ENCODE measurements at regions not wholly inside any gene's neighbourhood (a gene's known extent, or its start where the extent isn't known, plus 50 kb on each side); places are given as distances from the start of the nearest gene placed in this dataset.

DNA sequence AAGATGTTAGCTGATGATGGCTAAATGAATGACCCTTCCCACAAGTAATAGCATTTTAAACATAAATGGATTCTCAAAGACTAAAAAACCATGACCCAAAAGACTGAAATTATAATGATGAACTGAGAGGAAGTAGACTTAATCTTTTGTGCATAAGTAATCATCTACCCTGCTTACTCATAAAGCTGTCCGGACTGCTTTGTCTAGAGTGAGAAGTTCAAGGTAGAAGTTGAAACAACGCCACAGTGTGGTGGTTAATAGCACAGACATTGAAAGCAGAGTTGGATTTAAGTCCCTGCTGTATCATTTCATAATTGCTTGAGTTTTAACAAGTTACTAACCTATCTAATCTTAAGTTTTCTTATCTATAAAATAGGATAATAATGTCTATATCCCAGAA lies 346.6 kb downstream of the CENPC start:
- H3K27me3 ChIP-seq (ENCODE audit: insufficient read depth, poor library complexity, severe bottlenecking), result no peaks in the 10 kb centered on the region
- H3K27ac ChIP-seq (replicated peaks), result no peak overlapping the region
- peak in 1 of 2 experiments; percentile 5 for DNase-seq (ENCODE audit: low read depth in 1 of 2, low spot score in 1 of 2)
- TF ChIP-seq, protein P1, sequence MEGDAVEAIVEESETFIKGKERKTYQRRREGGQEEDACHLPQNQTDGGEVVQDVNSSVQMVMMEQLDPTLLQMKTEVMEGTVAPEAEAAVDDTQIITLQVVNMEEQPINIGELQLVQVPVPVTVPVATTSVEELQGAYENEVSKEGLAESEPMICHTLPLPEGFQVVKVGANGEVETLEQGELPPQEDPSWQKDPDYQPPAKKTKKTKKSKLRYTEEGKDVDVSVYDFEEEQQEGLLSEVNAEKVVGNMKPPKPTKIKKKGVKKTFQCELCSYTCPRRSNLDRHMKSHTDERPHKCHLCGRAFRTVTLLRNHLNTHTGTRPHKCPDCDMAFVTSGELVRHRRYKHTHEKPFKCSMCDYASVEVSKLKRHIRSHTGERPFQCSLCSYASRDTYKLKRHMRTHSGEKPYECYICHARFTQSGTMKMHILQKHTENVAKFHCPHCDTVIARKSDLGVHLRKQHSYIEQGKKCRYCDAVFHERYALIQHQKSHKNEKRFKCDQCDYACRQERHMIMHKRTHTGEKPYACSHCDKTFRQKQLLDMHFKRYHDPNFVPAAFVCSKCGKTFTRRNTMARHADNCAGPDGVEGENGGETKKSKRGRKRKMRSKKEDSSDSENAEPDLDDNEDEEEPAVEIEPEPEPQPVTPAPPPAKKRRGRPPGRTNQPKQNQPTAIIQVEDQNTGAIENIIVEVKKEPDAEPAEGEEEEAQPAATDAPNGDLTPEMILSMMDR (IDR thresholded peaks at IDR 0.05; ENCODE audit: insufficient read depth, low read length), result peak; percentile 5
- no peak for TF ChIP-seq SPI1 (IDR thresholded peaks at IDR 0.05; ENCODE audit: borderline replicate concordance, low read depth)
- H3K4me3 ChIP-seq (replicated peaks; ENCODE audit: insufficient read depth, low read length), result no peak overlapping the region

DNA sequence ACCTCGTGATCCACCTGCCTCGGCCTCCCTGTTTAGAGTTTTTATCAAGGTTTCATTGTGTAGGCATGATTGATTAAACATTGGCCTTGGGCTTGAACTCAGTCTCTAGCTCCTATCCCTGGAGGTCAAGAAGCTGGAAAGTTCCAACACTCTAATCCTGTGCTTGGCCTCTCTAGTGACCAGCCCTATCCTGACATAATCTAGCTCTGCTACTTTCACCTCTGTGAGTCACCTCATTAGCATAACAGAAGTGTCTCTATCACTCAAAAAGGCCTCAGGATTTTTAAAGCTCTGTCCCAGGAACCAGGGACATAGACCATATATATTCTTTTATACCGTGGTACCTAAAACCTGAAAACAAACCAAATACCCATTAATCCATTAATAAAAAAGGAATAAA lies 377.5 kb downstream of the CENPC start:
- Histone ChIP-seq H3K27ac (replicated peaks) (no peak overlapping the region), H3K4me3 (replicated peaks; ENCODE audit: insufficient read depth, low read length) (no peak overlapping the region), H3K27me3 (ENCODE audit: insufficient read depth, poor library complexity, severe bottlenecking) (no peaks in the 10 kb centered on the region)
- DNase-seq (ENCODE audit: low read depth in 1 of 2, low spot score in 1 of 2), result no peak
- TF ChIP-seq SPI1 (IDR thresholded peaks at IDR 0.05; ENCODE audit: borderline replicate concordance, low read depth) (no peak), GABPA (IDR thresholded peaks at IDR 0.05; ENCODE audit: low read depth) (no peak)
- TF ChIP-seq, protein P2, sequence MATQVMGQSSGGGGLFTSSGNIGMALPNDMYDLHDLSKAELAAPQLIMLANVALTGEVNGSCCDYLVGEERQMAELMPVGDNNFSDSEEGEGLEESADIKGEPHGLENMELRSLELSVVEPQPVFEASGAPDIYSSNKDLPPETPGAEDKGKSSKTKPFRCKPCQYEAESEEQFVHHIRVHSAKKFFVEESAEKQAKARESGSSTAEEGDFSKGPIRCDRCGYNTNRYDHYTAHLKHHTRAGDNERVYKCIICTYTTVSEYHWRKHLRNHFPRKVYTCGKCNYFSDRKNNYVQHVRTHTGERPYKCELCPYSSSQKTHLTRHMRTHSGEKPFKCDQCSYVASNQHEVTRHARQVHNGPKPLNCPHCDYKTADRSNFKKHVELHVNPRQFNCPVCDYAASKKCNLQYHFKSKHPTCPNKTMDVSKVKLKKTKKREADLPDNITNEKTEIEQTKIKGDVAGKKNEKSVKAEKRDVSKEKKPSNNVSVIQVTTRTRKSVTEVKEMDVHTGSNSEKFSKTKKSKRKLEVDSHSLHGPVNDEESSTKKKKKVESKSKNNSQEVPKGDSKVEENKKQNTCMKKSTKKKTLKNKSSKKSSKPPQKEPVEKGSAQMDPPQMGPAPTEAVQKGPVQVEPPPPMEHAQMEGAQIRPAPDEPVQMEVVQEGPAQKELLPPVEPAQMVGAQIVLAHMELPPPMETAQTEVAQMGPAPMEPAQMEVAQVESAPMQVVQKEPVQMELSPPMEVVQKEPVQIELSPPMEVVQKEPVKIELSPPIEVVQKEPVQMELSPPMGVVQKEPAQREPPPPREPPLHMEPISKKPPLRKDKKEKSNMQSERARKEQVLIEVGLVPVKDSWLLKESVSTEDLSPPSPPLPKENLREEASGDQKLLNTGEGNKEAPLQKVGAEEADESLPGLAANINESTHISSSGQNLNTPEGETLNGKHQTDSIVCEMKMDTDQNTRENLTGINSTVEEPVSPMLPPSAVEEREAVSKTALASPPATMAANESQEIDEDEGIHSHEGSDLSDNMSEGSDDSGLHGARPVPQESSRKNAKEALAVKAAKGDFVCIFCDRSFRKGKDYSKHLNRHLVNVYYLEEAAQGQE (IDR thresholded peaks at IDR 0.05; ENCODE audit: insufficient replicate concordance, low read depth), result no peak

DNA sequence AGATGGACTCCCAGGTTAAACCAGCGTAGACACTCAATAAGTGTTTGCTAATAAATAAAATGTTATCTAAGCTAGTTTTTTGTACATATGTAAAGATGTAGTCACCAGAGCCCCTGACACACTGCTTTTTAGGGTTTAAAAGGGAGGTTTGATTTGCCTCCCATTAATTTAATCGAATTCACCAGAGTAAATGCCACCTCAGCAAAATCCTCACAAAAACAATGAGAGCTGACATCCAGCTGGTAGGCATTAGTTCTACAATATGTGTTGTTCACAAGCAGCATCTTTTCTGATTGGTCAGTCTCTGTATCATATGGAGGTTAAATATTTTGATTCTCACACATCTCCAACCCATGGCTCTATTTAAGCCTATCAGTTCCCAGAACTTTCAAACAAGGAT lies 382.6 kb downstream of the CENPC start:
- TF ChIP-seq, protein P2 (IDR thresholded peaks at IDR 0.05; ENCODE audit: insufficient replicate concordance, low read depth), result no peak
- TF ChIP-seq GABPA (IDR thresholded peaks at IDR 0.05; ENCODE audit: low read depth) (no peak), POLR2AphosphoS5 (IDR thresholded peaks at IDR 0.05; ENCODE audit: low read depth) (no peak)
- TF ChIP-seq, protein P1 (IDR thresholded peaks at IDR 0.05; ENCODE audit: insufficient read depth, low read length), result no peak
- no peak overlapping the region for H3K4me3 ChIP-seq (replicated peaks; ENCODE audit: insufficient read depth, low read length)
- H3K27ac ChIP-seq (replicated peaks), result no peak overlapping the region
- H3K27me3 ChIP-seq (ENCODE audit: insufficient read depth, poor library complexity, severe bottlenecking), result no peaks in the 10 kb centered on the region
- no peak for DNase-seq (ENCODE audit: low read depth in 1 of 2, low spot score in 1 of 2)

DNA sequence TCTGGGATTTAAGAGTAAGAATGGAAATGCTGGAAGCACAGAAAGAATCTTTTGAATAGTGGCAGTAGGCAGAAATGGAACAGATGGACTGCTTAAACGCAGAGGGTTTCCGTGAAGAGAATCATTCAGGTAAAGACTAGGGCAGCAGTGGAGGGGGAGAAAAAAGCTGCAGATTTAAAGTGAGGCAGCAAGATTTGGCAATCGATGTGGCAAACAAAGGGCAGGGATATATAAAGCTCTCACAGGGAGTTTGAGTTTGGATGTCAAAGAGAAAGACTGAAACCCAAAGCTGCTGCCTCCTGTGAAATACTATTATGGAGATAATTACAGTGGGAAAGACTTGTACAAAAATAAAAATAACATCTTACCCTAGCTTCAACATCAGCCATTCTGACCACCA lies 384.0 kb downstream of the CENPC start:
- H3K27ac ChIP-seq (replicated peaks), result no peak overlapping the region
- no peaks in the 10 kb centered on the region for H3K27me3 ChIP-seq (ENCODE audit: insufficient read depth, poor library complexity, severe bottlenecking)
- DNase-seq (ENCODE audit: low read depth in 1 of 2, low spot score in 1 of 2), result no peak
- no peak overlapping the region for H3K4me3 ChIP-seq (replicated peaks; ENCODE audit: insufficient read depth, low read length)
- TF ChIP-seq SPI1 (IDR thresholded peaks at IDR 0.05; ENCODE audit: borderline replicate concordance, low read depth), result no peak
- TF ChIP-seq GABPA (IDR thresholded peaks at IDR 0.05; ENCODE audit: low read depth), result no peak
- TF ChIP-seq POLR2AphosphoS5 (IDR thresholded peaks at IDR 0.05; ENCODE audit: low read depth), result no peak
- TF ChIP-seq, protein P2 (IDR thresholded peaks at IDR 0.05; ENCODE audit: insufficient replicate concordance, low read depth), result no peak
- TF ChIP-seq, protein P1 (IDR thresholded peaks at IDR 0.05; ENCODE audit: insufficient read depth, low read length), result no peak

Measured in HL-60 (cell line).